ENCODE measurements at regions not wholly inside any gene's neighbourhood (a gene's known extent, or its start where the extent isn't known, plus 50 kb on each side); places are given as distances from the start of the nearest gene placed in this dataset.

DNA sequence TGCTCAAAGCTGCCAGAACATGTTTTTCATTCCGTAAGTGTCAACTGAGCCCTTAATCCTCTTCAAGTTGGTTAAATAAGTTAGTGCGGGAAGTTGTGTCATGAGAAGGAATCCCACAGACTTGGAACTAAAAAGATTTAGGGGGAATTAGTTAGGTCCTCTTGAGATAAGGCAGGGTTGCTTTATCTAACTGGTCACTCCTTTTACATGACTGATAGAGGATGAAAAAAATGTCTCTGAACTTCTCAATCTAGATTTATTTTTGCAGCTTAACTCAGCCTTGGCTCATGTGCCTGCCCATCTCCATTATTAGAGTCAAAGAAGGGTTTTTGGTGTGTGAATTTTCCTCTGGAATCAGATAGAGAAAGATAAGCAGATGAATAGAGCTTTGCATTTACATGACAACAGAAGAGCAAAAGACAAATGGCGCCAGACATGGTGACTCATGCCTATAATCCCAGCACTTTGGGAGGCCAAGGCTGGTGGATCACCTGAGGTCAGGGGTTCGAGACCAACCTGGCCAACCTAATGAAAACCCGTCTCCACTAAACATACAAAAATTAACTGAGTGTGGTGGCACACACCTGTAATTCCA, 882.9 kb downstream of the RPA4 start:
- Histone ChIP-seq H3K27ac (ENCODE audit: low read depth, low read length) (no peak overlapping the region), H3K36me3 (ENCODE audit: control insufficient read depth, insufficient read depth, low read length) (no peaks in the 10 kb centered on the region), H3K4me3 (ENCODE audit: low read length) (no peak overlapping the region), H3K4me1 (ENCODE audit: control insufficient read depth, insufficient read depth, low read length) (no peaks in the 10 kb centered on the region), H3K9ac (ENCODE audit: extremely low read depth, low read length, poor library complexity, severe bottlenecking) (no peak overlapping the region), H3K27me3 (ENCODE audit: control insufficient read depth, insufficient read depth, low read length, poor library complexity, severe bottlenecking) (no peaks in the 10 kb centered on the region), H3K9me3 (ENCODE audit: control insufficient read depth, low read length) (peaks cover 8% of the 10 kb centered on the region)
- Mint-ChIP-seq H3K27ac (peak overlapping the region; percentile 87), H3K9me3 (peaks cover 6% of the 10 kb centered on the region), H3K36me3 (ENCODE audit: low read depth) (peaks cover 5% of the 10 kb centered on the region), H3K27me3 (ENCODE audit: insufficient read depth) (no peaks in the 10 kb centered on the region), H3K4me1 (peaks cover 47% of the 10 kb centered on the region), H3K4me3 (no peak overlapping the region)
- TF ChIP-seq, protein P1, sequence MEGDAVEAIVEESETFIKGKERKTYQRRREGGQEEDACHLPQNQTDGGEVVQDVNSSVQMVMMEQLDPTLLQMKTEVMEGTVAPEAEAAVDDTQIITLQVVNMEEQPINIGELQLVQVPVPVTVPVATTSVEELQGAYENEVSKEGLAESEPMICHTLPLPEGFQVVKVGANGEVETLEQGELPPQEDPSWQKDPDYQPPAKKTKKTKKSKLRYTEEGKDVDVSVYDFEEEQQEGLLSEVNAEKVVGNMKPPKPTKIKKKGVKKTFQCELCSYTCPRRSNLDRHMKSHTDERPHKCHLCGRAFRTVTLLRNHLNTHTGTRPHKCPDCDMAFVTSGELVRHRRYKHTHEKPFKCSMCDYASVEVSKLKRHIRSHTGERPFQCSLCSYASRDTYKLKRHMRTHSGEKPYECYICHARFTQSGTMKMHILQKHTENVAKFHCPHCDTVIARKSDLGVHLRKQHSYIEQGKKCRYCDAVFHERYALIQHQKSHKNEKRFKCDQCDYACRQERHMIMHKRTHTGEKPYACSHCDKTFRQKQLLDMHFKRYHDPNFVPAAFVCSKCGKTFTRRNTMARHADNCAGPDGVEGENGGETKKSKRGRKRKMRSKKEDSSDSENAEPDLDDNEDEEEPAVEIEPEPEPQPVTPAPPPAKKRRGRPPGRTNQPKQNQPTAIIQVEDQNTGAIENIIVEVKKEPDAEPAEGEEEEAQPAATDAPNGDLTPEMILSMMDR (conservative IDR thresholded peaks at IDR 0.05) = no peak
- WGBS, 2 experiments (ENCODE audit: insufficient coverage in 1 of 2, insufficient read length in 1 of 2) = 61% methylated on average over 5 of the region's 5 CpGs; no CpG with 5 or more reads in 1 of the 2 experiments
- peak; percentile 52 for DNase-seq

- H3K4me1 ChIP-seq (ENCODE audit: control insufficient read depth, insufficient read depth, low read length) = no peaks in the 10 kb centered on the region
- no peaks in the 10 kb centered on the region for H3K27me3 ChIP-seq (ENCODE audit: control insufficient read depth, insufficient read depth, low read length, poor library complexity, severe bottlenecking)
- no peak overlapping the region for H3K4me3 ChIP-seq (ENCODE audit: low read length)
- Mint-ChIP-seq H3K27me3 (ENCODE audit: insufficient read depth) (no peaks in the 10 kb centered on the region), H3K4me1 (no peaks in the 10 kb centered on the region), H3K27ac (no peak overlapping the region), H3K9me3 (no peaks in the 10 kb centered on the region), H3K36me3 (ENCODE audit: low read depth) (no peaks in the 10 kb centered on the region), H3K4me3 (no peak overlapping the region)
- H3K9me3 ChIP-seq (ENCODE audit: control insufficient read depth, low read length) = no peaks in the 10 kb centered on the region
- H3K27ac ChIP-seq (ENCODE audit: low read depth, low read length) = no peak overlapping the region
- no peak for DNase-seq
- 80 to 100% methylated on average over 1 to 2 of the region's 2 CpGs for WGBS, 2 experiments (ENCODE audit: insufficient coverage in 1 of 2, insufficient read length in 1 of 2)
- no peaks in the 10 kb centered on the region for H3K36me3 ChIP-seq (ENCODE audit: control insufficient read depth, insufficient read depth, low read length)
- TF ChIP-seq, protein P1 (conservative IDR thresholded peaks at IDR 0.05) = no peak
- H3K9ac ChIP-seq (ENCODE audit: extremely low read depth, low read length, poor library complexity, severe bottlenecking) = no peak overlapping the region
Measured at GRCh38 chrX:97787311-97787710, 903.6 kb downstream of the RPA4 start.

DNA sequence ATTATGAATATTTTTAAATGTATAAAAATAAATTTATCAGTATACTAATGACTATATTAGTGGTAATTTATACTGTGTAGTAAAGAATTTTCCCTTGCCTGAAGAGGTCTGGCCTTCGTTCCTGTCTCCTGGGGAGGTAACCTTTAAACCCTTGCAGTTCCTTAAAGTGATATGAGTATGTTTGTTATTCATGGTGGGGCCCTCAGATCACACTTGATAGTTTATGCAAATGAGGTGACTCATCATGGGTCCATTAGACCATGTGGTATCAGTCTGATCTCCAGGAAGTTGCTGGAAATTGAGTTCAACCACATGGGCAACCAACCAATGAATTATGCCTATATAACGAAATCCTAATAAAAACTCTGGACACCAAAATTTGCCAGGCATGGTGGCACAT, 904.1 kb downstream of the RPA4 start:
- TF ChIP-seq, protein P1 (conservative IDR thresholded peaks at IDR 0.05) = no peak
- 95% methylated on average over 2 of the region's 2 CpGs; no CpG with 5 or more reads in 1 of the 2 experiments for WGBS, 2 experiments (ENCODE audit: insufficient coverage in 1 of 2, insufficient read length in 1 of 2)
- Histone ChIP-seq H3K36me3 (ENCODE audit: control insufficient read depth, insufficient read depth, low read length) (no peaks in the 10 kb centered on the region), H3K27me3 (ENCODE audit: control insufficient read depth, insufficient read depth, low read length, poor library complexity, severe bottlenecking) (no peaks in the 10 kb centered on the region), H3K9me3 (ENCODE audit: control insufficient read depth, low read length) (no peaks in the 10 kb centered on the region), H3K4me1 (ENCODE audit: control insufficient read depth, insufficient read depth, low read length) (no peaks in the 10 kb centered on the region), H3K4me3 (ENCODE audit: low read length) (no peak overlapping the region), H3K27ac (ENCODE audit: low read depth, low read length) (no peak overlapping the region), H3K9ac (ENCODE audit: extremely low read depth, low read length, poor library complexity, severe bottlenecking) (no peak overlapping the region)
- Mint-ChIP-seq H3K36me3 (ENCODE audit: low read depth) (no peaks in the 10 kb centered on the region), H3K27me3 (ENCODE audit: insufficient read depth) (no peaks in the 10 kb centered on the region), H3K4me1 (peaks cover 4% of the 10 kb centered on the region), H3K4me3 (no peak overlapping the region), H3K9me3 (no peaks in the 10 kb centered on the region), H3K27ac (no peak overlapping the region)
- DNase-seq = no peak

Measured in endodermal cell (in vitro differentiated cells).